ENCODE measurements at regions not wholly inside any gene's neighbourhood (a gene's known extent, or its start where the extent isn't known, plus 50 kb on each side); places are given as distances from the start of the nearest gene placed in this dataset.

DNA sequence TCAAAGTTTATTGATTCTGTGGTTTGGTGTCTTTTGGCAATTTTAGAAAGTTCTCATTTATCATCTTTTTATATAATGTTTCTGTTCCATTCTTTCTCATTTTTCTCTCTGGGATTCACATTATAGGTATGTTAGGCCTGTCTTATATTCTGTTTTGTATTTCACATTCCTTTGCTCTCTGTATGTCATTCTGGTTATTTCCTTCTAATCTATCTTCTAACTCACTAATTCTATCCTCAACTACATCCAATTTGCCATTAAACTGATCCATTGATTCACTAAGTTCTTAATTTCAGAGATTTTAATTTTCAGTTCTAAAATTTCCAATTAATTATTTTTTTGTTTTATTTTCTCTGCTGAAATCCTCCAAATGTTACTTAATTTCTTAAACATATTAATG lies 234.8 kb downstream of the FOXD2 start:
- no peak for DNase-seq (ENCODE audit: low spot score)
- Mint-ChIP-seq H3K27me3 (ENCODE audit: low read depth) (peaks cover 8% of the 10 kb centered on the region), H3K36me3 (ENCODE audit: low read depth) (peaks cover 2% of the 10 kb centered on the region), H3K4me1 (ENCODE audit: low read depth) (peaks cover 9% of the 10 kb centered on the region), H3K4me3 (ENCODE audit: unreplicated experiment) (no peak overlapping the region), H3K9me3 (ENCODE audit: low read depth) (peaks cover 14% of the 10 kb centered on the region), H3K27ac (ENCODE audit: unreplicated experiment) (no peak overlapping the region)
- TF ChIP-seq, protein P1, sequence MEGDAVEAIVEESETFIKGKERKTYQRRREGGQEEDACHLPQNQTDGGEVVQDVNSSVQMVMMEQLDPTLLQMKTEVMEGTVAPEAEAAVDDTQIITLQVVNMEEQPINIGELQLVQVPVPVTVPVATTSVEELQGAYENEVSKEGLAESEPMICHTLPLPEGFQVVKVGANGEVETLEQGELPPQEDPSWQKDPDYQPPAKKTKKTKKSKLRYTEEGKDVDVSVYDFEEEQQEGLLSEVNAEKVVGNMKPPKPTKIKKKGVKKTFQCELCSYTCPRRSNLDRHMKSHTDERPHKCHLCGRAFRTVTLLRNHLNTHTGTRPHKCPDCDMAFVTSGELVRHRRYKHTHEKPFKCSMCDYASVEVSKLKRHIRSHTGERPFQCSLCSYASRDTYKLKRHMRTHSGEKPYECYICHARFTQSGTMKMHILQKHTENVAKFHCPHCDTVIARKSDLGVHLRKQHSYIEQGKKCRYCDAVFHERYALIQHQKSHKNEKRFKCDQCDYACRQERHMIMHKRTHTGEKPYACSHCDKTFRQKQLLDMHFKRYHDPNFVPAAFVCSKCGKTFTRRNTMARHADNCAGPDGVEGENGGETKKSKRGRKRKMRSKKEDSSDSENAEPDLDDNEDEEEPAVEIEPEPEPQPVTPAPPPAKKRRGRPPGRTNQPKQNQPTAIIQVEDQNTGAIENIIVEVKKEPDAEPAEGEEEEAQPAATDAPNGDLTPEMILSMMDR (IDR thresholded peaks at IDR 0.05): no peak

DNA sequence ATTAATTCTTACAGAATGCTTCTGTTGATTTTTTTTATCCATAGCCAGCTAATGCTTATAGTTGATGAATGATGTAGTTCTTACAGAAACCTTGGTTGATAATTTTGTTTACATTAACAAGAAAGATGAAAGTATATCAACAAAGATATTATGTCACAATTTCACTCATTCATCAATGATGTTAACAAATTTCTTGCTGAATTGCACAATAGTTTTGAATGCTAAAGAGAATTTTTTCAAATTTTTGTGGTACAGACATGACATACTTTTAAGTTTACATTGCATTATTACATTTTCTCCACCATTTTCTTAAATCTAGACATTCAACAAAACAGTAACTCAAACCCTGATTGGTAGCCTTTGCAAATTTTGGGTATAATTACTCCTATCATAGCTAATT lies 236.3 kb downstream of the FOXD2 start:
- no peak for DNase-seq (ENCODE audit: low spot score)
- Mint-ChIP-seq H3K9me3 (ENCODE audit: low read depth) (peaks cover 13% of the 10 kb centered on the region), H3K27me3 (ENCODE audit: low read depth) (peaks cover 8% of the 10 kb centered on the region)

GRCh38 chr1:47675047-47675675 lies 237.3 kb downstream of the FOXD2 start:
- no peak for DNase-seq (ENCODE audit: low spot score)
- Mint-ChIP-seq H3K36me3 (ENCODE audit: low read depth) (peaks cover 2% of the 10 kb centered on the region), H3K27me3 (ENCODE audit: low read depth) (peaks cover 7% of the 10 kb centered on the region), H3K27ac (ENCODE audit: unreplicated experiment) (no peak overlapping the region), H3K9me3 (ENCODE audit: low read depth) (peaks cover 13% of the 10 kb centered on the region), H3K4me1 (ENCODE audit: low read depth) (peaks cover 28% of the 10 kb centered on the region), H3K4me3 (ENCODE audit: unreplicated experiment) (no peak overlapping the region)
- TF ChIP-seq, protein P1 (IDR thresholded peaks at IDR 0.05): no peak

More for the DNA sequence above, 236.3 kb downstream of the FOXD2 start:
- H3K36me3 Mint-ChIP-seq (ENCODE audit: low read depth): peaks cover 2% of the 10 kb centered on the region
- no peak overlapping the region for H3K4me3 Mint-ChIP-seq (ENCODE audit: unreplicated experiment)
- no peak overlapping the region for H3K27ac Mint-ChIP-seq (ENCODE audit: unreplicated experiment)
- TF ChIP-seq, protein P1 (IDR thresholded peaks at IDR 0.05): no peak
- H3K4me1 Mint-ChIP-seq (ENCODE audit: low read depth): peaks cover 18% of the 10 kb centered on the region

DNA sequence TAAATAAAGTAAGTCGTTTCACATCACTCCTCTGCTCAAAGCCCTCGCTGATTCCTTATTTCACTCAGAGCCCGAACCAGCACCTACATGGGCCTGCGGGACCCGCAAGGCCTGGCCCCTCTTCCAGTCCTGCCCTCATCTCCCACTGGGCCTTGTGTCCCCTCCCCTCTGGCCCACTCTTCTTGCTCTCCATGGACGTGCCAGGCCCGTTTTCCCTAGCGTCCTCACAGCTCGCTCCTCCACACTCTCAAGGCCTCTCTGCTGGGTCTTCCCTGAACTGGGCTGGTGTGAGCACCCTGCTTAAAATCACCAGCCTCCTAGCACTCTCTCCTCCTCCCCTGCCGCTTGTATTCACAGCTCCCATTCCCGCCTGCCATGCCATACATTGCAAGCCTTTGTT lies 237.9 kb downstream of the FOXD2 start:
- Mint-ChIP-seq H3K27ac (ENCODE audit: unreplicated experiment) (no peak overlapping the region), H3K36me3 (ENCODE audit: low read depth) (peaks cover 2% of the 10 kb centered on the region), H3K4me3 (ENCODE audit: unreplicated experiment) (no peak overlapping the region), H3K4me1 (ENCODE audit: low read depth) (peaks cover 28% of the 10 kb centered on the region), H3K9me3 (ENCODE audit: low read depth) (peaks cover 13% of the 10 kb centered on the region), H3K27me3 (ENCODE audit: low read depth) (peaks cover 7% of the 10 kb centered on the region)
- DNase-seq (ENCODE audit: low spot score): no peak
- TF ChIP-seq, protein P1 (IDR thresholded peaks at IDR 0.05): no peak

DNA sequence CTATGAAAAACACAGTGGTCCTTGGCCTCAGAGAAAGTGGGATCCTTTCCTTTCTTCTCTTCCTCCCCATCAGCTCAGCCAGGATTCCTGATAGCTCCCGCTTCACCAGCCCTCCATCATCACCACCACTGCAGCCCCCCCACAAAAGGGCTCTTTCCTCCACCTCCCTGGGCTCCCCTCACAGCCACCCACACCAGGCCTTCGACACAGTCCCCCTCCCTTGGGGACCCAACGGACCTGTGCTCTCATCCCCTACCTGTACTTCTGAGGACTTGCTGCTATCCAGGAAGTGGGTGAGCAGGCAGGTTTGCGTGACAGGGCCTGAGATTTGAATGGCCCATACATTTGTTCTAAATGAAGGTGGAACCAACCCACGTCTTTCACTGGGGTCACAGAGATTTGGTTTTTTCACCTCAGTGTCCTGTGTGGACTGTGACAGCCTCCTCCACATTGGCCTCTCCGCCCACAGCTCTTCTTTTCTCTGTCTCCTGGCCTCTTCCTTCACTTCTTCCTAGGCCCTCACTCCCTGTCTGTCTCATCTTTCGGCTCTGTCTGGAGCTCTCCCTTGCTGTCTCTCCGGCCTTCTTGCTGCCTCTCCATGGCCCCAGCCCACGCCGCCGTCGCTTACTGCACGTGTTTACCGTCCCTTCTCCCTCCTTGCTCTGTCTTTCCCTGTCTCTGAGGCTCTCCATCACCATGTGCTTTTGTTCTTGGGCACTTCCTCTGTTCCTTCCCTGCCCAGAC lies 238.6 kb downstream of the FOXD2 start:
- Mint-ChIP-seq H3K27ac (ENCODE audit: unreplicated experiment) (no peak overlapping the region), H3K27me3 (ENCODE audit: low read depth) (peaks cover 12% of the 10 kb centered on the region), H3K4me3 (ENCODE audit: unreplicated experiment) (no peak overlapping the region), H3K36me3 (ENCODE audit: low read depth) (peaks cover 2% of the 10 kb centered on the region), H3K9me3 (ENCODE audit: low read depth) (peaks cover 13% of the 10 kb centered on the region), H3K4me1 (ENCODE audit: low read depth) (peaks cover 28% of the 10 kb centered on the region)
- TF ChIP-seq, protein P1 (IDR thresholded peaks at IDR 0.05): no peak
- DNase-seq (ENCODE audit: low spot score): no peak

Data from chondrocyte (in vitro differentiated cells).